T47D (cell line): ENCODE measurements at regions not wholly inside any gene's neighbourhood (a gene's known extent, or its start where the extent isn't known, plus 50 kb on each side); places are given as distances from the start of the nearest gene placed in this dataset.
A peak's percentile ranks its signal among the peaks of the same experiment; 100 is the strongest.

Experiments
- DNase-seq, 2 experiments: peaks; one replicate each; pipeline versions ENCODE4 v3.0.0 to v3.0.0-alpha.2; 2011 to 2012; ENCODE audit warnings: low read depth in 1 of 2, low spot score in 1 of 2
- JUND ChIP-seq: IDR thresholded peaks from 2 replicates; pipeline ENCODE4 v1.6.1; 2012; ENCODE audit warnings: low read depth
- in situ Hi-C: cut with HindIII; loops from 2 replicates; pipeline ENCODE4 v1.10.0; 2016; ENCODE audit warnings: low sequenced_read_pairs, low pct_unique_long_range_greater_than_20kb

DNA sequence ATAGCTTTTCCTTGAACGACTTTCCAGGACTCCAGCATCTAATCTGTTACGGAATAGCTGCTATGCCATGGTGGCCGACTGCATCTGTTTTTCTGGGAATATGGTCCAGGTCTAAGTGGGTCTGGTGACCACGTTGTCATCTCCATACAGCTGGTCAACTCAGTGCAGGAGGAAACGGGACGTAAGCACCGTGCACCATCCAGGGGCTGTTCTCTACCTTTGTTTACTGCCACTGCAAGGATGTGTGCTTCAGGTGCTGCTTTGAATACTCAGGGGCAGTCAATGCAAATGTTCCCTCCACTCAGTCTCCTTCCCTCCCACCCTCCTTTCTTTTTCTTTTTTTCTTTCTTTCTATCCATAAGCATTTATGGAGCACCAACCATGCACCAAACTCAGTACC is 648.2 kb downstream of the VRK1 start:
- in situ Hi-C loops: no loop called here
- DNase-seq: no peak
- TF ChIP-seq JUND: no peak

DNA sequence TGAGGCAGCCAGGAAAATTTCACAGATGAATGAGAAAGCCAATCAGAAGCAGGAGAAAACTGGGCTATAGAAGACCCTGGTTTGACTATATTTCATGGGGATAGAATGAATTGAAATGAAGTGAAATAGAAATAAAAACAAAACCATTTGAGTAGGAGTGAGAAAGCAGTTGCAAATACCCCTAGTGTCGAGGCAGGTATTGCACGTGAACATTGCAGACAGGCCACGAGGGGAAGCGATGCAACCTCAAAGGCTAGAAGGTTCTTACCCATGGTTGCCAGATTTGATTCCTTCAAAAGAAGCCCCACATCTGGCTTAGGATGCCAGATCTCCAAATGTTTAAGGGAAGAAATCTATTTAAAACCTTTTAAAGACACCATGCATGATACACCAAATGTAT is 648.9 kb downstream of the VRK1 start:
- no peak for TF ChIP-seq JUND

DNA sequence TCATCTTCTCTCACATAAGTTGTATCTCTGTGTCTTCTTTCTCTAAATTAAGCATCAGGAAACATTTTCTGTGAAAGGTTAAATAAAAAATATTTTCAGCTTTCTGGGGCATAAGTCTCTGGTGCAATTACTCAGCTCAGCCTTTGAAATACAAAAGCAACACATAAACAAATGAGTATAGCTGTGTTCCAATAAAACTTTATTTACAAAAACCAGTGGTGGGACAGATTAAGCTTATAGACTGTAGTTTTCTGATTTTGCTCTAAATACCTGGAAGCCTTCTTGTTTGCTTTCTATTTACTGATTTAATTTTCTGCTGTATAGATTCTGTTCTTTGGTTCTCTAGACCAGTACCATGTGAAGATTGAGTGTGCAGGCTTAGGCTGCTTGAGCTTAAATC is 655.1 kb downstream of the VRK1 start:
- no peak for DNase-seq
- TF ChIP-seq JUND: no peak
- in situ Hi-C loops: no loop called here

More for the DNA sequence above, 648.9 kb downstream of the VRK1 start:
- no peak for DNase-seq
- in situ Hi-C loops: no loop called here

DNA sequence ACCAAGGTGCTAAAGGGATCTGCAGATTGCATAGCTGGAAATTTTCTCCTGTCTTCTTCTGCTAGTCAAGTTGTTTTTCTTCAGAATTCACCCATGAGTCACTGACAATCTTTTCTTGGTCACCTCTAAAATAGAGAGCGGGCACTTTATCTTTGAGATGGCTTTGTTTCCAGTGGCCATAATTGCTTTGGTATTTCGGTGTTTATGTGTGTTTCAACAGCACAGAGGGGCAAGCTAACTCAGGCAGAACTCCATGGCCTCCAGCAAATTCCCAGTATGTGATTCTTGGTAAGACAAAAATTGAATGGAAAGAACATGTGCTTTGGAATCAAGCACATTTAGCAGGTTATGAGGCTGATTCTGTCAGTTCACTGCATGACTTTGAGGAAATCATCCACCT is 656.8 kb downstream of the VRK1 start:
- no peak for TF ChIP-seq JUND
- DNase-seq: no peak
- in situ Hi-C loops: no loop called here

DNA sequence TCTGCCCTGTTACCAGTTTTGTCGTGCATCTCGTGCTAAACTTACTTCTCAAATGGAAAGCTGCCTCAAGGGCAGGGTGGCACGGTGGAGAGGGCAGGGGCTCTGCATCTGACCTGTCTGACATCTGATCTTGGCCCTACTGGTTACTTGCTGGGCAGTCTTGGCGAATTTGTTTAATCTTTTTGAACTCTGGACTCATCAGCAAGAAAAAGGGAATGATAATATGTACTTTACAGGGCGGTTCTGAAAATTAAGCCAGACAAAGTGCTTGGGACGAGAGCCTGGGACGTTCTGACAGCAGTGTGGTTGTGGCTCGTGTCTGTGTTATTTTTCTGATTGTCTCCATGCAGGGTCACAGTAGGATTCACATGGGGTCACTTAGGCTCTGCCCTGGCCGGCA is 659.3 kb downstream of the VRK1 start:
- in situ Hi-C loops: no loop called here
- no peak for DNase-seq
- TF ChIP-seq JUND: no peak

DNA sequence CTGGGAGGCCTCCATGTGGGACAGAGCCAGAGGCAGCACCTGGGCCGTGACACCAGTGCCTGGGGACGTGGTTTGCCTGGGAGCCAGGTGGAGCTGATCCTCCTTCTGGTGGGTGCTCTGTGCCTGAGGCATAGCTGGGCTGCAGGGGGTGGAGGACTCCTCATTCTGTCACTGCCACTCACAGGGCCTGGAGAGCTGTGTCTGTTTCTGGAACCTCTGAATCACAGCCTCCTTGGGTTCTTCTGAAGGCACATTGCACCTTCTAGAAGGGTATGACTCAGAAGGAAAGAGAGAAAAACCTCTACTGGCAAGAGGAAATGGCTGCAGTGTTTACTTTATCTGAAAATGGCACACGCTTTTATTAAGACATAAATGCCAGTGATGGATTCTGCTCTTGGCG is 659.8 kb downstream of the VRK1 start:
- TF ChIP-seq JUND: no peak
- in situ Hi-C loops: no loop called here
- DNase-seq: no peak

DNA sequence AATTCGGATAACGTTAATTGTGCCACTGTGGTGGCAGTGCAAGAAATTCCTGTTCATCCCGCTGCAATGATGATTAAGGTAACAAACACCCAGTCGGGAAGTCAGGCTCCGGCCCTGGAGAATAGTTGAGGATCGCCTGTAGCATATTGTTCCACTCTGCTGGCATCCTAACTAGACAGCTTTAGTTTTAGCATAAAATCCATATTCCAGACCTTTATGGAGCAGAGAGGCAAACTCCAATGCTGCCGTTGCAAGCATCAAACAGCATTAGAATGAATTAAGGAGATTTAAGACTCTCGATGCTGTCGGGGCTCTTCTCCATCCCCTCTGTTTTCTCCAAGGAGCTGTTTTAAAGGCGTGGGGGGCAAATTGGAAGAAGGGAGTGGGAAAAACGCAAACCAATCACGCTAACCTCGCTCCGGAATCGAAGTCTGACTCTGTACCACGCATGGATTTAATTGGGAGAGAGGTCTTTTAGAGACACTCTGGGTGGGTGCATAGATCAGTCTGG is 660.4 kb downstream of the VRK1 start:
- no peak for TF ChIP-seq JUND
- in situ Hi-C loops: no loop called here

DNA sequence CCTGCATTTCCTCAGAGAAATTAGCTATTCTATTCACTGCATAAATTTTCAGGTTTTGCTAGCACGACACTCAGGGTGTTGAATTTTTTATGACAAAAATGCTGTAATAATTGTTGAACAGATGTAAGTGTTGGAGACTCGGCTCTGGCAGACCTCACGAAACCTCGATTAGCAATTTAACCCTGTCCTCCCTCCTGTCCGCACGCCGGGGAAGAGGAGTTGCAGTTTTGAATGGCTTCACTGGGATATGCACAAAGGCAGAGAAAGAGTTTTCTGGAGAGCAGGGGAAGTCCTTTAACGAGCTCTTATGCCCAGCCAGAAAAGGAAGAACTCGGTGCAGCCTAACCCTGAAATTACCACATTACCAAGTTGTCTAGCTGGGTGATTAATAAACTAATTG is 661.1 kb downstream of the VRK1 start:
- no peak for DNase-seq
- in situ Hi-C loops: no loop called here
- TF ChIP-seq JUND: no peak

More for the DNA sequence above, 660.4 kb downstream of the VRK1 start:
- DNase-seq: peak in 1 of 2 experiments; percentile 18

DNA sequence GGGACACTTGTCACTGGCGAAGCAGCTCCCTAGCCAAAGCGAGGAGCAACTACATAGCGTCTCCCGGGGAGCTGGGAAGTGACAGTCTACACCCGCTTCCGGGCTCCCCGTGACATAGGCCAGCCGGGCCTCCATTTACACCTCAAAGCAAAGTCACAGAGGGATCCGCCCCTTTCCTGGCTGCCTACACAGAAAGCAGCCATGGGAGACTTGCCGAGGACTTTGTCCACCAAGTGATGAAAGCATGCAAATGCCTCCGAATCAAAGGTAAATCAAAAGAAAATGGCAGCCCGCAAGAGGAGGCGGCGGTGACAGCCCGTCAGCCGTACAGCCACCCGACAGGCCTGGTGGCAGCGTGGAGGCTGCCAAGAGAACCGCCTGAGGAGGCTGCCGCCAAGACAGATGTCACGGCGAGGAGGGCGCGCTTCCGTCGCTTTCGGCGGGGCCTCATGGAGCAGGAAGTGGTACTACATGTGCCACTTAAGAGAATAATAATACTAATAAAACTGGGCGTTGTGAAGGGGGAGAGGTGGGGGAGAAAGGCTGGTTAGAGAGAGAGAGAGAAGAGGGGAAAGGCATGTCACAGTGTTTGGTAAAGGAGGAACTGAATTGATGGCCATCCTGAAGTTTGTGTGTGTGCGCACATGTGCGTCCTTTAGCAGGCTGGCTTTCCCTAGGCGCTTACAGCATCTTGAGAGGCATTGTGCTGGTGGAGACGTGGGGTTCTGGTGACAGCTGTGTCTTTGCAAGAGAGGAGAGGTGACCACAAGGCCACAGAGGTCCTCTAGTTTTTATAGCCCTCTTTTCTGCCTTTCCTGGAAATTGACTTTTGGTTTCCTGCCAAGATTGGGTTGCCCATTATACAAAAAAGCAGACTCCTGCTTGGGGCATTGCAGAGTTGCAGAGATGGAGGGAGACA is 661.7 kb downstream of the VRK1 start:
- TF ChIP-seq JUND: no peak
- peak in 1 of 2 experiments; percentile 22 for DNase-seq

DNA sequence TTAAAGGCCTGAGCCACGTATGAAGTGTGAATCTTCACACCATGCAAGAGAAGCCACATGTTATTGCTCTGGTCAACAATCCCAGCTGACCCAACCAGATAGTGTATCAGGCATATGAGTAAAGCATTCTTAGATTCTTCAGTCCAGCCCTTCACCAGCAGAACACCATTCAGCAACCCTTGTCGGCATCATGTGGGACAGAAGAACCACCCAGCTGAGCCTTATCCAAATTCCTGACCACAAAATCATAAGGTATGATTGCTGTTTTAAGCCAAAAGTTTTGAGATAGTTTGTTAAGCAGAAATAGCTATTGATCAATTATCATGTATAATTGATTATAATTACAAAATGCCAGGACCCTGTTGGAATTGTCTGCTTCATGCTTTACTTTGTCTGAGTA is 664.9 kb downstream of the VRK1 start:
- no peak for DNase-seq
- TF ChIP-seq JUND: no peak
- in situ Hi-C loops: no loop called here

More for the DNA sequence above, 661.7 kb downstream of the VRK1 start:
- in situ Hi-C loops: no loop called here

DNA sequence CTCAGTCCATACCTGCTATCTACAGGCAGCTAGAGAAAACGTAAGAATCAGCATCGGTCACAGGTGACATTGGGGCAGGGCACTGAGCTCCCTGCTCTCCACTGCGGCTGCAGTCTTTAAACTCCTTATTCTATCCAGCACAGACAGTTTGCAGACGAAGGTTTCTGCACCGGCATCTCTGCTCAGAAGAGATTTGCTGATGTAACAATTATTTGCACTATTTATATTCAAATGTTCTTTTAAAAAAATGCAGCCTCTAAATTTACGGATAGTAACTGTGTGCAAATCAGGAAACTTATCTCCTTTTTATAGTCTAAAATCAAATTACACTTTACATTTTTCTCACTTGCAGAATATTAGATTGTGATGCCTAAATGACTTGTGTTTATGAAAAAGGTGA is 671.0 kb downstream of the VRK1 start:
- DNase-seq: no peak
- in situ Hi-C loops: no loop called here
- no peak for TF ChIP-seq JUND

DNA sequence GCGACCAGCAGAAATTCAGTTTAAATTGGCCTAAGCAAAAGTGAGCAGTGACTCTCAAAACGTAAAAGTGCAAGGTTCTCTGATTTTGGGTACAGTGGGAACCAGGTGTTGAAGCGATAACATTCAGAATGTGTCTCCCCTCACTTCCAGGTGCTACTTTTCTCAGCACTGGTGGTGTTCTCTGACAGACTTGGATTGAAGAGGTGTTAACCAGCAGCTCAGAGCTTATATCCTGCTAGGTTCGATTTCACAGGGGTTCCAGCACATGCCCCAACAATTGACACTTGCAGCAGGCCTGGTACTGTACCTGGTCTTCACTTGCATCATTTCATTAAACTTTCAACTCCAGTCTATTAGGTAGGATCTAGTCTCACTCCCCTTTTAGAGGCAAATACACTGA is 680.2 kb downstream of the VRK1 start:
- no peak for TF ChIP-seq JUND
- DNase-seq: no peak
- in situ Hi-C loops: no loop called here

DNA sequence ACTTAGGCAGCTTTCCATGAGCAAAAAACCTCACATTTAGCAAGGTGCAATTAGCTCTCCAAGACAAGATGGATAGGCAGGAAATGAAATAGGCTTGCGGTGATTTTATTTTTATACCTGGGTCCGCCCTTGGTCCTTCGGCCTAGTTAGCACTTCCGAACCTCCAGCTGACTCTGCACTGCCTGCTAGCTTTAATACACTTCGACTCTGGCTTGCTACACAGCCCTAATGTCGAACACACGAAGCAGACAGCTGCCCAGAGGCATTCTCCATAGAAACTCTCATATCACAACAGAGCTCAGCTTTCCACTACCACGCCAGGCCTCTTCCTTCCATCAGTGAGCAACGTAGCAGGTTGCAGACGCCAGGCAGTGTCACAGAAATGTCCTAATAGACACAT is 688.0 kb downstream of the VRK1 start:
- DNase-seq: no peak
- no peak for TF ChIP-seq JUND
- in situ Hi-C loops: no loop called here

DNA sequence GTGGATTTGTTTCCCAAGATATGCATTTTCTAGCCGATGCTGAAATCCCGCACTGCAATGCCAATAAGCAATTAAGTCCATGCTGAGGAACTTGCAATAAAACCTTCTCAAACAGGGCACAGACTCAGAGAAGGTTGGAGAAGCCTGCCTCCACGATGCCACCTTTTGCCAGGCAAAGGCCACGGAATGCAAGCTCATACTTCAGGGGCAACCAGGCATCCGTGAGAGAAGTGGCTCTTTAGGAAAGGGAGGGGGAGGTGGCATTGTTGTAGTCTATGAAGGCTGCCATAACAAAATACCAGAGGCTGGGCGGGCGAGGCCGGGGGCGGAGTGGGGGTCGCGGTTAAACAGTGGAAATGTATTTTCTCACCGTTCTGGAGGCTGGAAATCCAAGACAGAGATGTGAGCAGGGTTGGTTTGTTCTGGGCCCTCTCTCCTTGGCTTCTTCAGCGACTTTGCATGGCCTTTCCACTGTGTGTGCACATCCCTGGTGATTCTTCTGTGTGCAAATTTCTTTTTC is 689.5 kb downstream of the VRK1 start:
- no peak for TF ChIP-seq JUND
- DNase-seq: no peak
- in situ Hi-C loops: no loop called here
